IPS-18c (cell line): ENCODE measurements at regions not wholly inside any gene's neighbourhood (a gene's known extent, or its start where the extent isn't known, plus 50 kb on each side); places are given as distances from the start of the nearest gene placed in this dataset.

Experiments used
- H3K4me3 ChIP-seq: 2 replicates; pipeline ENCODE4 v1.7.0; 2013; ENCODE audit warnings: low read depth, mild to moderate bottlenecking, low read length, moderate library complexity; ENCODE audit not compliant: insufficient read depth
- H3K9me3 ChIP-seq: one replicate; pipeline ENCODE4 v1.6.1; 2013; ENCODE audit warnings: mild to moderate bottlenecking, low read length, moderate library complexity; ENCODE audit not compliant: control insufficient read depth, insufficient read depth

GRCh38 chr12:41866878-41867430 lies 277.7 kb downstream of the GXYLT1 start:
- H3K9me3 ChIP-seq, result no peaks in the 10 kb centered on the region
- no peak overlapping the region for H3K4me3 ChIP-seq

GRCh38 chr12:41856228-41856627 lies 288.4 kb downstream of the GXYLT1 start:
- H3K4me3 ChIP-seq, result no peak overlapping the region
- H3K9me3 ChIP-seq, result no peaks in the 10 kb centered on the region

GRCh38 chr12:41850046-41850445 lies 294.6 kb downstream of the GXYLT1 start:
- Histone ChIP-seq H3K4me3 (no peak overlapping the region), H3K9me3 (peaks cover 4% of the 10 kb centered on the region)

- Histone ChIP-seq H3K4me3 (no peak overlapping the region), H3K9me3 (peaks cover 4% of the 10 kb centered on the region)
These were observed 298.0 kb downstream of the GXYLT1 start for GRCh38 chr12:41846718-41847117.

GRCh38 chr12:41836416-41836815 lies 308.3 kb downstream of the GXYLT1 start:
- no peaks in the 10 kb centered on the region for H3K9me3 ChIP-seq
- H3K4me3 ChIP-seq, result no peak overlapping the region

- no peak overlapping the region for H3K4me3 ChIP-seq
These were observed 309.1 kb downstream of the GXYLT1 start for GRCh38 chr12:41835556-41835955.

GRCh38 chr12:41819948-41820347 lies 324.7 kb downstream of the GXYLT1 start:
- Histone ChIP-seq H3K4me3 (no peak overlapping the region), H3K9me3 (no peaks in the 10 kb centered on the region)

More at GRCh38 chr12:41835556-41835955, 309.1 kb downstream of the GXYLT1 start:
- no peaks in the 10 kb centered on the region for H3K9me3 ChIP-seq

- no peaks in the 10 kb centered on the region for H3K9me3 ChIP-seq
- H3K4me3 ChIP-seq, result no peak overlapping the region
These were observed 340.6 kb downstream of the GXYLT1 start for GRCh38 chr12:41804026-41804425.

- Histone ChIP-seq H3K9me3 (no peaks in the 10 kb centered on the region), H3K4me3 (no peak overlapping the region)
These were observed 341.9 kb downstream of the GXYLT1 start for GRCh38 chr12:41802803-41803202.

GRCh38 chr12:41801261-41801660 lies 343.4 kb downstream of the GXYLT1 start:
- Histone ChIP-seq H3K4me3 (no peak overlapping the region), H3K9me3 (no peaks in the 10 kb centered on the region)

- Histone ChIP-seq H3K4me3 (no peak overlapping the region), H3K9me3 (no peaks in the 10 kb centered on the region)
These were observed 345.0 kb downstream of the GXYLT1 start for GRCh38 chr12:41799671-41800070.

- Histone ChIP-seq H3K4me3 (no peak overlapping the region), H3K9me3 (no peaks in the 10 kb centered on the region)
These were observed 348.8 kb downstream of the GXYLT1 start for GRCh38 chr12:41795910-41796309.

- no peaks in the 10 kb centered on the region for H3K9me3 ChIP-seq
- H3K4me3 ChIP-seq, result no peak overlapping the region
These were observed 349.5 kb downstream of the GXYLT1 start for GRCh38 chr12:41795051-41795600.

GRCh38 chr12:41794336-41794735 lies 350.3 kb downstream of the GXYLT1 start:
- Histone ChIP-seq H3K9me3 (no peaks in the 10 kb centered on the region), H3K4me3 (no peak overlapping the region)

GRCh38 chr12:41784957-41785356 lies 359.7 kb downstream of the GXYLT1 start:
- Histone ChIP-seq H3K4me3 (no peak overlapping the region), H3K9me3 (no peaks in the 10 kb centered on the region)

- H3K9me3 ChIP-seq, result no peaks in the 10 kb centered on the region
- no peak overlapping the region for H3K4me3 ChIP-seq
These were observed 365.7 kb downstream of the GXYLT1 start for GRCh38 chr12:41778934-41779333.

- Histone ChIP-seq H3K4me3 (no peak overlapping the region), H3K9me3 (no peaks in the 10 kb centered on the region)
These were observed 367.4 kb downstream of the GXYLT1 start for GRCh38 chr12:41777064-41777790.

- Histone ChIP-seq H3K4me3 (no peak overlapping the region), H3K9me3 (no peaks in the 10 kb centered on the region)
These were observed 372.2 kb downstream of the GXYLT1 start for GRCh38 chr12:41772478-41772877.
